GM12892 (cell line): ENCODE measurements at regions not wholly inside any gene's neighbourhood (a gene's known extent, or its start where the extent isn't known, plus 50 kb on each side); places are given as distances from the start of the nearest gene placed in this dataset.
"Not testable (repeated sequence)": the region's sequence is repeated elsewhere in the genome, so short reads cannot be mapped to it uniquely, and the experiment has no call there.

Experiments
- DNase-seq: peaks from one replicate; pipeline ENCODE4 v3.0.0; 2011; ENCODE audit not compliant: insufficient read length
- FAIRE-seq: peaks from 2 replicates; lab custom pipeline; 2011; peaks lifted over from hg19 to GRCh38; lab: Jason Lieb, UNC
- POLR2A ChIP-seq: IDR thresholded peaks from 2 replicates; pipeline ENCODE4 v1.6.1; 2011; ENCODE audit warnings: low read depth, low read length, control low read depth
- POLR2AphosphoS5 ChIP-seq: IDR thresholded peaks from 2 replicates; pipeline ENCODE4 v1.6.1; 2011; ENCODE audit warnings: low read depth, low read length, control low read depth
- TAF1 ChIP-seq: IDR thresholded peaks from 2 replicates; pipeline ENCODE4 v1.6.1; 2011; ENCODE audit warnings: low read depth, mild to moderate bottlenecking, control low read depth, low read length, borderline replicate concordance

GRCh38 chr6:8940356-8940755 is 505.0 kb upstream of the SLC35B3 start:
- DNase-seq (no peak), FAIRE-seq (no peak)
- TF ChIP-seq TAF1, result no peak
- TF ChIP-seq POLR2A, result no peak
- no peak for TF ChIP-seq POLR2AphosphoS5

GRCh38 chr6:8939615-8940014 is 504.3 kb upstream of the SLC35B3 start:
- TF ChIP-seq TAF1 (no peak), POLR2AphosphoS5 (no peak), POLR2A (no peak)
- DNase-seq, result no peak
- FAIRE-seq, result no peak

GRCh38 chr6:8934318-8934717 is 499.0 kb upstream of the SLC35B3 start:
- DNase-seq, result no peak
- TF ChIP-seq TAF1 (no peak), POLR2AphosphoS5 (no peak), POLR2A (no peak)
- no peak for FAIRE-seq

- DNase-seq (no peak), FAIRE-seq (no peak)
- TF ChIP-seq POLR2A (no peak), POLR2AphosphoS5 (no peak), TAF1 (no peak)
These were observed 494.7 kb upstream of the SLC35B3 start for GRCh38 chr6:8930009-8930408.

- not testable (repeated sequence) for DNase-seq, FAIRE-seq
These were observed 484.9 kb upstream of the SLC35B3 start for GRCh38 chr6:8920244-8920643.

- no peak for DNase-seq
- FAIRE-seq, result no peak
- no peak for TF ChIP-seq POLR2AphosphoS5
- TF ChIP-seq TAF1, result no peak
- TF ChIP-seq POLR2A, result no peak
These were observed 482.9 kb upstream of the SLC35B3 start for GRCh38 chr6:8918196-8918595.

GRCh38 chr6:8914700-8915099 is 479.4 kb upstream of the SLC35B3 start:
- no peak for DNase-seq
- no peak for TF ChIP-seq POLR2AphosphoS5
- FAIRE-seq, result no peak

GRCh38 chr6:8908638-8909037 is 473.3 kb upstream of the SLC35B3 start:
- no peak for FAIRE-seq
- TF ChIP-seq POLR2A (no peak), POLR2AphosphoS5 (no peak), TAF1 (no peak)

GRCh38 chr6:8906699-8907098 is 471.4 kb upstream of the SLC35B3 start:
- TF ChIP-seq POLR2AphosphoS5 (no peak), POLR2A (no peak)
- FAIRE-seq (no peak), DNase-seq (no peak)

More at GRCh38 chr6:8908638-8909037, 473.3 kb upstream of the SLC35B3 start:
- no peak for DNase-seq

GRCh38 chr6:8905757-8906156 is 470.4 kb upstream of the SLC35B3 start:
- no peak for FAIRE-seq
- no peak for DNase-seq
- TF ChIP-seq POLR2AphosphoS5, result no peak
- TF ChIP-seq TAF1, result no peak
- no peak for TF ChIP-seq POLR2A

- DNase-seq (no peak), FAIRE-seq (no peak)
- TF ChIP-seq TAF1 (no peak), POLR2AphosphoS5 (no peak), POLR2A (no peak)
These were observed 469.4 kb upstream of the SLC35B3 start for GRCh38 chr6:8904754-8905153.

- DNase-seq (no peak), FAIRE-seq (no peak)
- TF ChIP-seq POLR2AphosphoS5, result no peak
- TF ChIP-seq TAF1, result no peak
- TF ChIP-seq POLR2A, result no peak
These were observed 464.7 kb upstream of the SLC35B3 start for GRCh38 chr6:8900056-8900455.

- DNase-seq, result no peak
- TF ChIP-seq TAF1 (no peak), POLR2AphosphoS5 (no peak), POLR2A (no peak)
- no peak for FAIRE-seq
These were observed 454.2 kb upstream of the SLC35B3 start for GRCh38 chr6:8889514-8889913.
